Activated naive CD4-positive, alpha-beta T cell treated with anti-CD3 and anti-CD28 coated beads, Interleukin-2, amount 10 ng/mL, durations not matched to agents 7 days and 5 days (primary cell): ENCODE measurements at regions not wholly inside any gene's neighbourhood (a gene's known extent, or its start where the extent isn't known, plus 50 kb on each side); places are given as distances from the start of the nearest gene placed in this dataset.
"Not testable (repeated sequence)": the region's sequence is repeated elsewhere in the genome, so short reads cannot be mapped to it uniquely, and the experiment has no call there.

ENCODE experiments used
- CTCF ChIA-PET: fragments of 350-600 bp; sonication (Branson Sonifier 250); formaldehyde crosslinking; loops from one replicate; lab custom pipeline; 2021; ENCODE audit warnings: antibody characterized with exemption; lab: Charles Lee
- DNase-seq: peaks from one replicate; pipeline ENCODE4 v3.0.0-alpha.2; 2020
- H3K27ac Mint-ChIP-seq: one replicate; pipeline ENCODE4 v1.8.0; 2021; ENCODE audit warnings: mild to moderate bottlenecking, moderate library complexity, mixed read lengths
- H3K27me3 Mint-ChIP-seq: one replicate; pipeline ENCODE4 v1.8.0; 2021; ENCODE audit warnings: mild to moderate bottlenecking, mixed read lengths
- H3K36me3 Mint-ChIP-seq: one replicate; pipeline ENCODE4 v1.8.0; 2021; ENCODE audit warnings: mixed read lengths
- H3K4me1 Mint-ChIP-seq: one replicate; pipeline ENCODE4 v1.8.0; 2021; ENCODE audit warnings: mixed read lengths
- H3K4me3 Mint-ChIP-seq: one replicate; pipeline ENCODE4 v1.8.0; 2021; ENCODE audit warnings: mild to moderate bottlenecking, moderate library complexity, mixed read lengths
- H3K9me3 Mint-ChIP-seq: one replicate; pipeline ENCODE4 v1.8.0; 2021; ENCODE audit warnings: mixed read lengths

DNA sequence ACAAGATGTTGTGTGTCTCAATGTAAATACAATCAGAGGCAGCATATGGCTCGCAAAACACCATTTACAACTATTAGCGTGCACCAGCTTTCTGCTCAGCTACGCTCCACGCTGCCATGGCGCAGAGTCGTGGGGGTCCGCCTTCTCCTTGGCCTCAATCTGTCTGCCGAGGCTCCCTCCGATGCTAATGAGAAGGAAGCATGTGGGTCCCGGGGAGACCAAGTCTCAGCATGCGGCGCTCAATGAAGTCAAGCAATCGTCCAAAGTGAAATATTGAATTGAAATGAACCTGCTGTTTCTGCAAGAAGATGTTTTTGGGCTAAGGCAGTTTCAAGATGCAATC lies 228.9 kb downstream of the TOMM20 start:
- DNase-seq, result no peak
- Mint-ChIP-seq H3K27me3 (peaks cover 21% of the 10 kb centered on the region), H3K36me3 (no peaks in the 10 kb centered on the region), H3K4me1 (peaks cover 3% of the 10 kb centered on the region), H3K27ac (no peak overlapping the region), H3K4me3 (no peak overlapping the region), H3K9me3 (no peaks in the 10 kb centered on the region)
- CTCF ChIA-PET, result no interaction called here

DNA sequence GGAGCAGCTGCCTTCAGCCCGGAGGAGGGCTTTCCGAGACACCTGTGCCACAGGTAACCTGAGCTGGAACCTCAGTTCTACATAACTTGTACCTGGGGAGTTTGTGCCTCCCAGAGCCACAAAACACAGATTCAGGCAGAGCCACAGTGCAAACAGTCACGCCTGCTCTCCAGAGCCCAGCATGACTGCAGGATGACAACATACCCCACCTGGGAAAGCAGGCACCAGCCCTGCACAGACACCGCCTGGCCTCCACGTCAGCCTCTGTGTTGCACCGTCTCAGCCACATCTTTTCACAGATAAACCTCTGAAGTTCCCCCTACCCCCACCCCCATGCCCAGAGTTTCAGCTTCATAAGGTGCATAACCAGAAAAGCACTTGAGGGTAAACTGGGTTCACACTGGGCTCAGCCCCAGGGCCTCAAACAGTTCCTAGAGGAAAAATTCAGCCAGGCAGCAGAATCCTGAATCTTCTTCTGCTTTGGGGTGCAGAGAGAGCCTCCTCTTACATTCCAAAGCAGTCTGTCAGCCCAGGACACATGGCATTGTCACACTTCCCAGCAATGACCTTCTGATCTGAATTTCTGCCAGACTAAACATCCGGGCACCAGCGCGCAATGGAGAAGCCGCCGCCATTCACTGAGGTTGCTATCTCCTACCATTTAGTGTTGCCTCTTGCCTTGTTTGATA lies 229.5 kb downstream of the TOMM20 start:
- H3K4me1 Mint-ChIP-seq, result peaks cover 8% of the 10 kb centered on the region
- H3K4me3 Mint-ChIP-seq, result no peak overlapping the region
- H3K27ac Mint-ChIP-seq, result no peak overlapping the region
- H3K9me3 Mint-ChIP-seq, result no peaks in the 10 kb centered on the region
- no peak for DNase-seq
- CTCF ChIA-PET, result no interaction called here
- peaks cover 21% of the 10 kb centered on the region for H3K27me3 Mint-ChIP-seq
- H3K36me3 Mint-ChIP-seq, result no peaks in the 10 kb centered on the region

DNA sequence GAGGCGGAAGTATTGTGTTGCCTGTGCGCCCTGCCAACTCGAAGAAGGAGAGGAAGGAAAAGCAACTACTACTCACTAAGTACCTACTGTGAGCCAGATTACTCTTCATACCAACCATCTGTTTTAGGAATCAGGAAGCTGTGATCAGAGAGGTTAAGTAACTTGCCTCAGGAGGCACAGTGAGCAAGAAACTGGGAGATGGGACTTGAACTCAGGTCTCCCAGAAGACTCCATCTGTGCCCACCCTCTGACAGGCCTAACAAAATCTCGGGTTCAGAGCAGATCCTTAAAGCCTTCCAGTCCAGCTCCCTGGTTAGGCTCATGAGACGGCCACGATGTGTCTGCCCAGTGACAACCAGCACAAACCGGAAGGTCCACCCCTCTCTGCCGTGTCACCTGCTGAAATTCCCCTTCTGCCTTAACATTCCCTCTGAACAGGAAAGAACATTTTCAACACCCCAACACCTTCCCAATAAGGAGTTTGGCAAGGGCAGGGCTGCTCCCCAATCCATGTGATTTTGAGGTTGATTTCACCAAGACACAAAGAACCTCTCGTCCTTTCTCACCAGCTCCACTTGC lies 230.1 kb downstream of the TOMM20 start:
- no peaks in the 10 kb centered on the region for H3K36me3 Mint-ChIP-seq
- H3K9me3 Mint-ChIP-seq, result no peaks in the 10 kb centered on the region
- CTCF ChIA-PET, result no interaction called here
- peaks cover 16% of the 10 kb centered on the region for H3K27me3 Mint-ChIP-seq
- DNase-seq, result no peak
- H3K4me3 Mint-ChIP-seq, result no peak overlapping the region
- H3K27ac Mint-ChIP-seq, result no peak overlapping the region
- H3K4me1 Mint-ChIP-seq, result peaks cover 14% of the 10 kb centered on the region

DNA sequence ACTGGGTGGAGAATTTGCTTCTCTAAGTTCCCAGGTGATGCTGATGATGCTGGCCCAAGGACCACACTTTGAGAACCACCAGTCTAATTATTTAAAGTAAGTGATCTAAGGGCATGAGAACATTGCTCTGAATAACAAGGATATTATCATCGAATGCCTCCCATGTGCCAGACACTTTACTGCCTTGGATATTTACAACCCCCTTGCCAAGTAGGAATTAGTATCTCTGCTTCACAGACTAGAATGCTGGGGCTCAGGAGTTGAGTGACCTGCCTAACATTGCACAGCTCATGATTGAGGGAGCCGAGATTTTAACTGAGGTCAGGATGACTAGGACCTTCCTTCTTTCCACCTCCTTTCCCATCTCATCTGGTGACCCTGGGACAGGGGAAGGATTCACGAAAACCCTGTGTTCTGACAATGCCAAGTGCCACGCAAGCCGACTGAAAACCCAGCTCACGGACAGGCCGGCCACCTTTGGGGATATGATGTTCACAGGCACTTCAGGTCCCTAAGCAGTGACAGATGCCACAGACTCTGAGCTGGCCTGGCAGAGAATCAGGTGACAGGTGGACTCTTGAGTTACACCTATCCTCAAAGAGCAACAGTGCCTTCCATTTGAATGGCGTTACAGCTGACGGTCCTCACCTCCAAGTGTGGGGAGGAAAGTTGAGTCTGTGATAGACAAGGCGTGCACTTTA lies 230.7 kb downstream of the TOMM20 start:
- CTCF ChIA-PET, result no interaction called here
- peaks cover 13% of the 10 kb centered on the region for H3K27me3 Mint-ChIP-seq
- DNase-seq, result no peak
- no peaks in the 10 kb centered on the region for H3K36me3 Mint-ChIP-seq
- no peaks in the 10 kb centered on the region for H3K9me3 Mint-ChIP-seq
- peaks cover 19% of the 10 kb centered on the region for H3K4me1 Mint-ChIP-seq
- no peak overlapping the region for H3K4me3 Mint-ChIP-seq
- H3K27ac Mint-ChIP-seq, result no peak overlapping the region

DNA sequence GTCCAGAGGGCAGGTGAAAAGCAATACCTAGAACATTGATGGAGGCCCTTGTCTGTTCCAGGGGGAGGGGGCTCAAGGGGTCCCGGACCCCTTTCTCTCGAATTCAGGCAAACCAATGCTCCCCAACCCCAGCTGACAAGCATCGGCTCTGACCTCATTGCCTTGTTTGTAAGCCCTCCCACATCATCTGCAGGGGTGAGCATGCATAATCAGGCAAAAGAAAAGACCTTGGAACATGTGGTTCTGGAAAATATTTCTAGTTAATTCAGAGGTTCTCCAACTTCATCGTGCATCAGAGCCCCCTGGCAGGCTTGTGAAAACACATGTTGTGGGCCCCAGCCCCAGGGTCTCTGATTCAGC lies 231.3 kb downstream of the TOMM20 start:
- H3K4me3 Mint-ChIP-seq, result no peak overlapping the region
- no peak overlapping the region for H3K27ac Mint-ChIP-seq
- DNase-seq, result no peak
- no peaks in the 10 kb centered on the region for H3K36me3 Mint-ChIP-seq
- H3K9me3 Mint-ChIP-seq, result no peaks in the 10 kb centered on the region
- H3K27me3 Mint-ChIP-seq, result peaks cover 12% of the 10 kb centered on the region
- CTCF ChIA-PET, result no interaction called here
- H3K4me1 Mint-ChIP-seq, result peaks cover 19% of the 10 kb centered on the region

DNA sequence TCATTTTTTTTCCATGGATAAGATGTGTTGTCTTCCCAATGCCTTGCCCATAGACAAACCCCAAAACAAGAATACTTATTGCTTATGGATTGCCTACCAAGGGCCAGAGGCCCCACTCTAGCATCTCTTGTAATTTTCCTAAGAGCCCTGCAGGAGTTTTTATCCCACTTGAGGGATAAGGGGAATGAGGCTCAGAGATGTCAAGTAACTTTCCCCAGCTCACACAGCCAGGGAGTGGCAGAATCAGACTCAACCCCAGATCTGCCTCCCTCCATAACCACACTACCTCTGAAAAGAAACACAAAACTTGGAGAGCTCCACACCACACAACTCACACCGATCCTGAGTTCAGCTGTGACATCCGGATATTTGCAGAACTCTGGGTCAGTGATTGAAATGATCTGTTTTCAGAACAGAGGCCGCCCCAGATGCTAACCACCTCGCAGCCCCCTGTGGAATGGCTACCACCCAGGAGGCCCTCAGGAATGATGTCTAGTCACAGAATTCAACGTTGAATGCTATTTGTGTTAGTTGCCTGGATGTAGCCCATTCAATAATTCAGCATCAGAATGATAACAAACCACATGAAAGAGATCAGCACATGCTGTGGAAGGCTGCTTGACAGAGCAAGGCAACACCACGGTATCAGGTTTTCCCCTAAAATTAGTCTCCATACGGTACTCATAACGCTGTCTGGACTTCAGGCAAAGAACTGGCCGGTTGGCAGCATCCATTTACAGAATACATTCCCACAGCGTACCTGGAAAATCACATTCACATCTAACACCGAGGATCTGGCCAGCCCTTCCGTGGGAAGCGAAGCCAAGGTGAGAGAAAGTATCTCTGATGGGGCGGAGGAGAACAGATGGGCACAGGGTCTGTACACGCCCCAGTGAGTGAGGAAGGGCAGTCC lies 231.9 kb downstream of the TOMM20 start:
- Mint-ChIP-seq H3K9me3 (no peaks in the 10 kb centered on the region), H3K27me3 (peaks cover 12% of the 10 kb centered on the region), H3K4me1 (peaks cover 19% of the 10 kb centered on the region), H3K27ac (no peak overlapping the region), H3K4me3 (no peak overlapping the region), H3K36me3 (no peaks in the 10 kb centered on the region)
- no peak for DNase-seq
- CTCF ChIA-PET, result no interaction called here

DNA sequence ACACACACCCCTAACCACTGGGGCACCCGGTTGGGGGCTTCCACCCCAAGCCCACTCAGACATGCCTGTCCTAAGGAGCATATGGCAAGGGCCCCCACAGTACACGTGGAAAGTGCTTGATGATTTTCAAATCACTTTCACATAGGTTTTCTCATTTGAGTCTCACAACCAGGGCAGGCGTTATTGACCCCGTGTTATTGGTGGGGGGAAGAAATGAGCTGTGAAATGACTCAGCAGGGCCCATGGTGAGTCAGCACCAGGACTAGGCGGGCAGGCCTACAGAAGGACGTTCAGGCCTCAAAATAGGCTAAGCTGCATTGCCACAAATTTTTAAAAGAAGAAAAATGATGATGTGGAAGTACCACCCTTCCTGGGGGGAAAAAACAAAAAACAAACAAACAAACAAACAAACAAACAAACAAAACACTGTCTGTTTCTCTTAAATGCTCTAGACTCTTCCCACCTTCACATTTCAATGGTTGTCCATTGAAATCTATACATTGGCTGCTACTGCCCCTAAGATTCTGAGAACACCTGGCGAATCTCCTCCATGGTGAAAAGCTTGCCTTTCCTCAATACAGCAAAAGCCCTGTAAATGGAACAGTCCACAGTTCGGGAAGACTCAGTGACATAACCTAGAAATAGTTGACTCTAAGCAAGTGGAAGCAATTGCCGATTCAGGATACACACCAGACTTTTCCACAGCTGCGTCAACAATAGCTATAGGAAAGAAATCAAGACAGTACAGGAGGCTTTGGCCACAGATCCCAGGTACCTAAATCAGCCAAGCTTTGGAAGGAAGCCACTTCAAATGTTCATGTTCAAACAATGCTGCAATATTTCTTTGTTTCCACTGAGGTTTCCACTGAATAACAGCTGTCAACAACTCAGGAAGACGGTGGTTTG lies 234.7 kb downstream of the TOMM20 start:
- DNase-seq, result no peak
- Mint-ChIP-seq H3K4me3 (no peak overlapping the region), H3K4me1 (peaks cover 39% of the 10 kb centered on the region), H3K27ac (no peak overlapping the region), H3K9me3 (no peaks in the 10 kb centered on the region), H3K36me3 (no peaks in the 10 kb centered on the region), H3K27me3 (peaks cover 11% of the 10 kb centered on the region)
- CTCF ChIA-PET, result no interaction called here

DNA sequence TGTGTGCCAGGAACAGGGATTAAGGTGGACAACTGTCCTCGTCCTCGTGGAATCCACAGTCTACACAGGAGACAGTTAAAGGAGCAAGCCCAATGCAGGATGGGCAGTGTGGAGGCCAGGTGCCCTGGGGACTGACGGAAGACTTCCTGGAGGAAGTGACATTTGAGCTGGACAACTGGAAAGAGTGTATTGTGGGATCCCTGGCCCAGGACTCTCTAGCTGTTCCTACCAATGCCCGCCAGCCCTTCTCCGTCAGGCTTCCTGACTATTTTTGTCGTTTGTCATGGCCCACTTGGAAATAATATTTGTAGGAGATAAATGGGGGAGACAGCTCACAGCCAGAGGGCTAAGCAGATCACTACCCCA lies 235.3 kb downstream of the TOMM20 start:
- peaks cover 1% of the 10 kb centered on the region for H3K36me3 Mint-ChIP-seq
- no peak overlapping the region for H3K27ac Mint-ChIP-seq
- peaks cover 39% of the 10 kb centered on the region for H3K4me1 Mint-ChIP-seq
- peaks cover 6% of the 10 kb centered on the region for H3K27me3 Mint-ChIP-seq
- DNase-seq, result no peak
- H3K4me3 Mint-ChIP-seq, result no peak overlapping the region
- H3K9me3 Mint-ChIP-seq, result peaks cover 3% of the 10 kb centered on the region
- CTCF ChIA-PET, result no interaction called here

DNA sequence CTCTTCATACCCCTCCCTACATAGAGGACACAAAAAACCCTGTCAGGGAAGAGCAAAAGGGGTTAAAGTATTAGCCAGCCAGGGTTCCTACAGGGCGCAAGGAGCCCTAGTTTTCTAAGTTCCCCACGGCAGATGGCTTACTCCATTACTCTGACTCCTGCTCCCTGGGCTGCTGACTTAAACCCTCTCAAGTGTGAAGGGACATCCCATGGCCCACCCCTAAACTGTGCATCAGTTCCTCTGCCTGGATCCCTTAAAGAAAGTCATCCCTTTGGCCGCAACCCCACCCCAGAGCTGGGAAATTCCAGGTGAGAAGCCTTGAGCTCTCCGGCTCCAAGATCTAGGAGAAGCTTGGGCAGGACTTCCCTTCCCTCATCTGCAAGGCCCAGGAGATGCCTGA lies 236.0 kb downstream of the TOMM20 start:
- no peak overlapping the region for H3K27ac Mint-ChIP-seq
- peaks cover 4% of the 10 kb centered on the region for H3K36me3 Mint-ChIP-seq
- CTCF ChIA-PET, result no interaction called here
- H3K4me1 Mint-ChIP-seq, result peaks cover 39% of the 10 kb centered on the region
- peaks cover 6% of the 10 kb centered on the region for H3K9me3 Mint-ChIP-seq
- peaks cover 6% of the 10 kb centered on the region for H3K27me3 Mint-ChIP-seq
- H3K4me3 Mint-ChIP-seq, result no peak overlapping the region
- no peak for DNase-seq

DNA sequence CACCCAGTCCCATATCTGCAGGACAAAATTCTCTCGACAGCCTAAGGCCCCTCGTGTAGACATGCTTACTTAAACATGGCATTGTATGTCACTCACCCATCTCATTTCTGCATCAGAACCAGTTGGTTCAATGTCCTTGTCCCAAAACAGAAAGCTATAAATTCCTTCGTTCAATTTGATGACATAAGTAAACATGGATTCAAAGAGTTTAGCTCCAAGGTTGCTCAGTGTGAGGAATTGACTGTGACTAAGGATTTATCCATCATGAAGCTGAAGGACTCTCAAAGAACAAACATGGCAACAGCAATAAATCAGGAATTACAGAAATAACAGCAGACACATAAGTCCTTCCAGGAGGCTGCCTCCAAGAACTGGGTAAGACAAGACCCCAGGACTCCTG lies 237.2 kb downstream of the TOMM20 start:
- H3K27ac Mint-ChIP-seq, result no peak overlapping the region
- H3K4me3 Mint-ChIP-seq, result no peak overlapping the region
- CTCF ChIA-PET, result no interaction called here
- H3K27me3 Mint-ChIP-seq, result peaks cover 6% of the 10 kb centered on the region
- H3K9me3 Mint-ChIP-seq, result peaks cover 8% of the 10 kb centered on the region
- peaks cover 42% of the 10 kb centered on the region for H3K4me1 Mint-ChIP-seq
- peaks cover 7% of the 10 kb centered on the region for H3K36me3 Mint-ChIP-seq
- DNase-seq, result no peak

DNA sequence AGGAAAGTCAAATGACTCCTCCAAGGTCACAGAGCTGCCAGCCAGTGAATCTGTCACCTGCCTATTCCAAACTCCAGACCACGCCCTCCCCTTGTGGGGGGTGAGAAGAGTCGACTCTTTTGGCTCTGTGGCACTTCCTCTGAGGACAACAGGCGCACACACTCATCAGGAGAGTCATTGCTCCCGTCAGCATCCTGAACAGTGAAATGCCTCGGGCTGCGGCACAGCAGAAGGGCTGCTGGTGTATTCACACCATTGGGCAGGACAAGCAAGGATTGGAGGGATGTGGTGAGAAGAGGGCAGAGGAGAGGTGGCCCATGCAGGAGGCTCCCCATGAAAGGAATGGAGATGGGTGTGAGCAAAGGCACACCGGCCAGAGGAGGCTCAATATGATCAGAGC lies 239.0 kb downstream of the TOMM20 start:
- Mint-ChIP-seq H3K4me3 (no peak overlapping the region), H3K36me3 (peaks cover 7% of the 10 kb centered on the region), H3K9me3 (peaks cover 8% of the 10 kb centered on the region), H3K27ac (no peak overlapping the region), H3K4me1 (peaks cover 39% of the 10 kb centered on the region), H3K27me3 (peaks cover 6% of the 10 kb centered on the region)
- no peak for DNase-seq
- CTCF ChIA-PET, result interaction anchor here (0.6 kb wide), 1 partner anchor 37 kb away, joined by 4 read pairs; no protein-coding TSS in a partner anchor

DNA sequence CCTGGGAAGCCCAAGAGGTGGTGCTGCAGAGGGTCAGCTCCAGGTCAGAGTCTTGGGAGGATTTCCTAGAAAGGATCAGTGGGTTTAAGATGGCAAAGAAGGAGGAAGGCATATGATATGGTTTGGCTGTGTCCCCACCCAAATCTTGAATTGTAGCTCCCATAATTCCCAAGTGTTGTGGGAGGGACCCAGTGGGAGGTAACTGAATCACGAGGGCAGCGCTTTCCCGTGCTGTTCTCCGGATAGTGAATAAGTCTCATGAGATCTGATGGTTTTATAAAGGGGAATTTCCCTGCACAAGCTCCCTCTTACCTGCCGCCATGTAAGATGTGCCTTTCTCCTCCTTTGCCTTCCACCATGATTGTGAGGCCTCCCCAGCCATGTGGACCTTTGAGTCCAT lies 240.4 kb downstream of the TOMM20 start:
- CTCF ChIA-PET, H3K4me3 Mint-ChIP-seq, H3K9me3 Mint-ChIP-seq, H3K27me3 Mint-ChIP-seq, H3K36me3 Mint-ChIP-seq, H3K27ac Mint-ChIP-seq, DNase-seq: not testable (repeated sequence)
- peaks cover 27% of the 10 kb centered on the region for H3K4me1 Mint-ChIP-seq

DNA sequence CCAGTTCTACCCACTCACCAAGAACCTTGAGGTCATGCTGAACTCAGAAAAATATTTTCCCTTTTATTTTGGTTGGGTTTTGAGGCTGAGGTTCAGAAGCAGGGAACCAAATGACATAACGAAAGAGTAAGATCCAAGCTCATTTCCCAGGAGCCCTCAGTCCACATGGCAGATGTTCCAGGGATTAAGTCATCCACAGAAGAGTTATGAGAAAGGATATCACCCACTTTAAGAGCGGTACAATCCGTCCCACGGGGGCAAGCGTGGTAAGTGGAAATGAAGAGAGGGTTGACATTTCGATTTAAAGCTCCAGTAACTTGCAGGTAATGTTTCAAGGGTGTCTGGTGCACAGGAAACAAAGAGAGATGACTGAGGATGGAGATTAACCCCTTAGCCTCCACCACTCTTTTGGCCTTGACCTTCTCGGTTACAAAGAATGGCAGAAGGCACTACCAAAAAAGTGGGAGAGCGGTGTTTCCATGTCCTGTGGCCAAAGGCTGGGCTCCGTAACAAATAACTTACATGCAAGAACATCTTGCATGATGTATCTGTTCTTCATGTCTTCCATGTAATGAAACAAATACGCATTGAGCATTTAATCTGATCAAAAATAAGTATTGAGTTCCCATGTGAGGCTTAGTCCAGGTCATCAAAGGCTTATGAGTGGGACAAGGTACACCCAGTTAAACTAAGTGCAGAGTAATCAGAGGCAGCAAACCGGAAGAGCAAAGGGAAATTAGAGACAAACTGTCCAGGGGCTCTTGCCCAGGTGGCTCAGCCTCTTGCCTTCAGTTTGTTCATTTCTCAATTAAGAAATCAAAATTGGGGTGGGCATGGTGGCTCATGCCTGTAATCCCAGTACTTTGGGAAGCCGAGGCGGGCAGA lies 241.4 kb downstream of the TOMM20 start:
- Mint-ChIP-seq H3K36me3 (peaks cover 7% of the 10 kb centered on the region), H3K4me1 (peaks cover 33% of the 10 kb centered on the region), H3K27ac (no peak overlapping the region), H3K4me3 (no peak overlapping the region), H3K27me3 (peaks cover 6% of the 10 kb centered on the region), H3K9me3 (peaks cover 8% of the 10 kb centered on the region)
- no peak for DNase-seq
- CTCF ChIA-PET, result no interaction called here
